Naive thymus-derived CD4-positive, alpha-beta T cell (primary cell): ENCODE measurements at regions not wholly inside any gene's neighbourhood (a gene's known extent, or its start where the extent isn't known, plus 50 kb on each side); places are given as distances from the start of the nearest gene placed in this dataset.
"Not testable (repeated sequence)": the region's sequence is repeated elsewhere in the genome, so short reads cannot be mapped to it uniquely, and the experiment has no call there.

Experiments used
- ATAC-seq: fragments of 150-1000 bp; cut with Tn5 transposase; 2 replicates; pipeline ENCODE4 v1.10.0; 2021; ENCODE audit warnings: mild to moderate bottlenecking, moderate library complexity
- CTCF ChIA-PET: fragments of 350-600 bp; sonication (Branson Sonifier 250); formaldehyde crosslinking; loops from one replicate; lab custom pipeline; 2021; ENCODE audit warnings: antibody characterized with exemption; lab: Charles Lee
- POLR2A ChIA-PET: fragments of 350-600 bp; sonication (Branson Sonifier 250); formaldehyde crosslinking; loops from one replicate; lab custom pipeline; 2021; ENCODE audit warnings: antibody characterized with exemption, inconsistent platforms; lab: Charles Lee
- DNase-seq, 9 donors: peaks; one replicate each; pipeline versions ENCODE4 v3.0.0 to v3.0.0-alpha.2; 2020 to 2022; ENCODE audit warnings: mixed read lengths in 1 of 9
- H3K27ac ChIP-seq: one replicate; pipeline ENCODE4 v1.7.0; 2013; ENCODE audit warnings: mild to moderate bottlenecking, low read depth, low read length, moderate library complexity
- H3K27me3 ChIP-seq, 2 donors: one replicate each; pipeline ENCODE4 v1.7.0; 2013; ENCODE audit warnings: low read length in 2 of 2, mild to moderate bottlenecking in 2 of 2, moderate library complexity in 2 of 2; ENCODE audit not compliant: control insufficient read depth in 2 of 2, insufficient read depth in 2 of 2
- H3K36me3 ChIP-seq, 3 experiments: 1 replicate in 2 of 3; 2 replicates in 1 of 3; pipeline ENCODE4 v1.7.0; 2013; ENCODE audit warnings: low read length in 3 of 3, mild to moderate bottlenecking in 3 of 3, moderate library complexity in 1 of 3; ENCODE audit not compliant: insufficient read depth in 3 of 3, control insufficient read depth in 2 of 3
- H3K4me1 ChIP-seq, 2 donors: one replicate each; pipeline ENCODE4 v1.7.0; 2013; ENCODE audit warnings: low read length in 2 of 2, mild to moderate bottlenecking in 2 of 2, moderate library complexity in 1 of 2; ENCODE audit not compliant: control insufficient read depth in 2 of 2, insufficient read depth in 2 of 2
- H3K4me3 ChIP-seq: 2 replicates; pipeline ENCODE4 v1.7.0; 2013; ENCODE audit warnings: mild to moderate bottlenecking, low read length
- H3K9me3 ChIP-seq, 3 experiments: 1 replicate in 2 of 3; 2 replicates in 1 of 3; pipeline ENCODE4 v1.7.0; 2013; ENCODE audit warnings: low read length in 3 of 3; ENCODE audit not compliant: control insufficient read depth in 2 of 3
- H3K27ac Mint-ChIP-seq, 9 donors: one replicate each; pipeline ENCODE4 v1.8.0; 2020 to 2022; ENCODE audit warnings: mixed read lengths in 9 of 9, mild to moderate bottlenecking in 8 of 9, moderate library complexity in 5 of 9, inconsistent platforms in 2 of 9
- H3K27me3 Mint-ChIP-seq, 5 donors: one replicate each; pipeline ENCODE4 v1.8.0; 2021 to 2022; ENCODE audit warnings: mixed read lengths in 5 of 5, mild to moderate bottlenecking in 1 of 5
- H3K36me3 Mint-ChIP-seq, 5 donors: one replicate each; pipeline ENCODE4 v1.8.0; 2020 to 2022; ENCODE audit warnings: mixed read lengths in 5 of 5, mild to moderate bottlenecking in 3 of 5, inconsistent platforms in 1 of 5
- H3K4me1 Mint-ChIP-seq, 7 donors: one replicate each; pipeline ENCODE4 v1.8.0; 2020 to 2022; ENCODE audit warnings: mixed read lengths in 7 of 7, mild to moderate bottlenecking in 3 of 7, inconsistent platforms in 1 of 7
- H3K4me3 Mint-ChIP-seq, 10 donors: one replicate each; pipeline ENCODE4 v1.8.0; 2020 to 2022; ENCODE audit warnings: mild to moderate bottlenecking in 10 of 10, mixed read lengths in 10 of 10, moderate library complexity in 6 of 10, inconsistent platforms in 2 of 10
- H3K9me3 Mint-ChIP-seq, 11 donors: one replicate each; pipeline ENCODE4 v1.8.0; 2020 to 2022; ENCODE audit warnings: mixed read lengths in 11 of 11, mild to moderate bottlenecking in 4 of 11, inconsistent platforms in 1 of 11, moderate library complexity in 1 of 11
- intact Hi-C, 2 donors: fragments of 100-400 bp; cut with micrococcal nuclease; formaldehyde crosslinking; loops; one replicate each; pipeline ENCODE4 v1.15.1; 2023

- no peaks in the 10 kb centered on the region for H3K4me1 ChIP-seq
- ATAC-seq = no peak
These were observed 1218.9 kb downstream of the ROBO2 start for GRCh38 chr3:78258798-78259197.

DNA sequence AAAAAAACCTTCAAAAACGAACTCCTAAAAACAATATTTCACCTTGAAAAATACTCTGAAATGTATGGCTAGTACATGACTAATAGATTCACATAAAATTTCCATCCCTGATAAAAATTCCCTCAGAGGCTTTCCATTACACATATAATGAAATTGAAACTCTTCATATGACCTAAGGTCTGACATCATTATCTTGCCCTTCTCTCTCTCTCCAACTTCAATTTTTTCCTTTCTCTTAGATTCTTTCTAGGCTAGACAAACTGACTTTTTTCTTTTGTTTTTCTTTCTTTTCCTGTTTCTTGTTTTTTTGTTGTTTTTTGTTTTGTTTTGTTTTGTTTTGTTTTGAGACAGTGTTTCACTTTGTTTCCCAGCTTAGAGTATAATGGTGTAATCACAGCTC is 1220.5 kb downstream of the ROBO2 start:
- H3K9me3 Mint-ChIP-seq = peaks cover 0 to 48% (median 8%) of the 10 kb centered on the region in 11 donors
- H3K4me1 Mint-ChIP-seq = no peaks in the 10 kb centered on the region
- no peaks in the 10 kb centered on the region for H3K4me1 ChIP-seq
- H3K36me3 ChIP-seq = no peaks in the 10 kb centered on the region
- intact Hi-C loops = no loop called here
- no peaks in the 10 kb centered on the region for H3K9me3 ChIP-seq
- no peaks in the 10 kb centered on the region for H3K27me3 ChIP-seq
- H3K36me3 Mint-ChIP-seq = no peaks in the 10 kb centered on the region
- no peak overlapping the region for H3K4me3 ChIP-seq
- no peak for ATAC-seq
- CTCF ChIA-PET = no interaction called here
- no peak overlapping the region for H3K27ac ChIP-seq
- H3K27me3 Mint-ChIP-seq = no peaks in the 10 kb centered on the region
- POLR2A ChIA-PET = no interaction called here
- no peak for DNase-seq
- H3K4me3 Mint-ChIP-seq = no peak overlapping the region
- no peak overlapping the region for H3K27ac Mint-ChIP-seq

More at GRCh38 chr3:78258798-78259197, 1218.9 kb downstream of the ROBO2 start:
- Histone ChIP-seq H3K4me3 (no peak overlapping the region), H3K27me3 (no peaks in the 10 kb centered on the region), H3K27ac (no peak overlapping the region), H3K9me3 (no peaks in the 10 kb centered on the region), H3K36me3 (no peaks in the 10 kb centered on the region)
- ChIA-PET CTCF (no interaction called here), POLR2A (no interaction called here)
- DNase-seq = no peak
- no peaks in the 10 kb centered on the region for H3K4me1 Mint-ChIP-seq
- no peak overlapping the region for H3K27ac Mint-ChIP-seq
- H3K4me3 Mint-ChIP-seq = no peak overlapping the region
- peaks cover 0 to 40% (median 5%) of the 10 kb centered on the region in 11 donors for H3K9me3 Mint-ChIP-seq
- no peaks in the 10 kb centered on the region for H3K36me3 Mint-ChIP-seq
- no peaks in the 10 kb centered on the region for H3K27me3 Mint-ChIP-seq
- intact Hi-C loops = no loop called here

GRCh38 chr3:78266550-78266949 is 1226.7 kb downstream of the ROBO2 start:
- H3K4me3 ChIP-seq, H3K4me1 Mint-ChIP-seq, POLR2A ChIA-PET, H3K36me3 Mint-ChIP-seq, H3K4me1 ChIP-seq, H3K27me3 Mint-ChIP-seq, H3K27ac ChIP-seq, H3K36me3 ChIP-seq, intact Hi-C loops, ATAC-seq, H3K27me3 ChIP-seq, H3K4me3 Mint-ChIP-seq, DNase-seq, CTCF ChIA-PET, H3K27ac Mint-ChIP-seq: not testable (repeated sequence)
- H3K9me3 ChIP-seq = peaks cover 0 to 18% (median 0%) of the 10 kb centered on the region in 3 experiments
- H3K9me3 Mint-ChIP-seq = peaks cover 5 to 39% (median 11%) of the 10 kb centered on the region in 11 donors

- Histone ChIP-seq H3K4me1 (no peaks in the 10 kb centered on the region), H3K27me3 (no peaks in the 10 kb centered on the region), H3K36me3 (no peaks in the 10 kb centered on the region), H3K4me3 (no peak overlapping the region), H3K27ac (no peak overlapping the region), H3K9me3 (peaks cover 0 to 18% (median 0%) of the 10 kb centered on the region in 3 experiments)
- Mint-ChIP-seq H3K4me1 (peaks cover 0 to 3% (median 0%) of the 10 kb centered on the region in 7 donors), H3K27me3 (no peaks in the 10 kb centered on the region), H3K4me3 (no peak overlapping the region), H3K27ac (no peak overlapping the region), H3K9me3 (peaks cover 5 to 38% (median 11%) of the 10 kb centered on the region in 11 donors), H3K36me3 (no peaks in the 10 kb centered on the region)
- CTCF ChIA-PET = no interaction called here
- DNase-seq (no peak), ATAC-seq (no peak)
- POLR2A ChIA-PET = no interaction called here
- intact Hi-C loops = no loop called here
These were observed 1227.3 kb downstream of the ROBO2 start for GRCh38 chr3:78267235-78267634.

GRCh38 chr3:78268087-78268486 is 1228.2 kb downstream of the ROBO2 start:
- Histone ChIP-seq H3K9me3 (peaks cover 0 to 18% (median 0%) of the 10 kb centered on the region in 3 experiments), H3K4me3 (no peak overlapping the region), H3K36me3 (no peaks in the 10 kb centered on the region), H3K4me1 (no peaks in the 10 kb centered on the region), H3K27me3 (no peaks in the 10 kb centered on the region), H3K27ac (no peak overlapping the region)
- ATAC-seq (no peak), DNase-seq (no peak)
- peaks cover 3 to 30% (median 11%) of the 10 kb centered on the region in 11 donors for H3K9me3 Mint-ChIP-seq
- CTCF ChIA-PET = no interaction called here
- peaks cover 0 to 3% (median 0%) of the 10 kb centered on the region in 7 donors for H3K4me1 Mint-ChIP-seq
- H3K27ac Mint-ChIP-seq = no peak overlapping the region
- intact Hi-C loops = no loop called here
- H3K27me3 Mint-ChIP-seq = no peaks in the 10 kb centered on the region
- H3K36me3 Mint-ChIP-seq = no peaks in the 10 kb centered on the region
- H3K4me3 Mint-ChIP-seq = no peak overlapping the region
- POLR2A ChIA-PET = no interaction called here

DNA sequence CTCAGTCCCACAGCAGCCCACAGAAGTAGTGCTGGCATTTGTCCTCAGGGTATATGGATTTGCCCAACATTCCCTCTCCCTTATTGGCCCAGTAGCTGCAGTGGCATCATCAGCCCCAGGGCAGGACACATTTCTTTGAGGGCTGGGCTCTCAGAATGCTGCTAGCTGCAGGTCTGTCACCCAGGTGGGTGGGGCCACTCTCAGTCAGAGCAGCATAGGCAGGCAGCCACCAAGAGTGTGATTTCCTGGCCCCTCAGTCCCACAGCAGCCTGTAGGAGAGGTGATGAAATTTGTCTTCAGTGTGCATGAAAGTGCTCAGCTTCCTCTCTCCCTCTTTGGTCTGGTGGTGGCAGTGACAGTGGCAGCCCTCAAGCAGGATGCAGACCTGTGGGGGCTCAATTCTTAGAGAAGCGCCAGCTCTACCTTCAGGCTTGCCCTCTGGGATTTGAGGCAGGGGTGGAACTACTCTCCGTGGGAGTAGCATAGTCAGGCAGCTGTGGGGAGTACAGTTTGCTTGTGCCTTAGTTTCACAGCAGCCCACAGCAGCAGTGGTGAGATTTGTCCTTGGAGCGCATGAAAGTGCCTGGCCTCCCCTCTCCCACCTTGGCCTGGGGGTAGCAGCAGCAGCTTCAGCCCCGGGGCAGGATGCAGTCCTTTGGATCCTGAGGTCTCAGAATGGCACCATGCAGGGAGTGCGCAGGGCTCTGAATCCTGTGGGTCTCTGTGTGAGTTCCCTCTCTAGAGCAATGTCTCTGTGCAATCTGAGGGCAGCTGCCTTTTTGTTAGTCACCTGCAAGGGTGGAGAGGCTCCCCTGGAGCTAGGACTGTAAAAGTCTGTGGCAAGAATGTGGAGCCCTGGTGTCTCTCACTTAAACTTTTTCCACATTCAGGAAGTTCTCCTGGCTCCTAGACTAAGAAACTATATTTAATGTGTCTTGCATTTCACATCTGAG is 1229.1 kb downstream of the ROBO2 start:
- DNase-seq (no peak), ATAC-seq (peak; percentile 31)
- Mint-ChIP-seq H3K27ac (no peak overlapping the region), H3K4me3 (no peak overlapping the region), H3K36me3 (no peaks in the 10 kb centered on the region), H3K27me3 (no peaks in the 10 kb centered on the region), H3K4me1 (peaks cover 0 to 3% (median 0%) of the 10 kb centered on the region in 7 donors), H3K9me3 (peaks cover 3 to 26% (median 13%) of the 10 kb centered on the region in 11 donors)
- no peaks in the 10 kb centered on the region for H3K36me3 ChIP-seq
- CTCF ChIA-PET = no interaction called here
- no peaks in the 10 kb centered on the region for H3K4me1 ChIP-seq
- POLR2A ChIA-PET = no interaction called here
- peaks cover 0 to 18% (median 0%) of the 10 kb centered on the region in 3 experiments for H3K9me3 ChIP-seq
- H3K27ac ChIP-seq = no peak overlapping the region
- H3K4me3 ChIP-seq = no peak overlapping the region
- H3K27me3 ChIP-seq = no peaks in the 10 kb centered on the region
- intact Hi-C loops = no loop called here
